HG03558 (cell line): ENCODE measurements at regions not wholly inside any gene's neighbourhood (a gene's known extent, or its start where the extent isn't known, plus 50 kb on each side); places are given as distances from the start of the nearest gene placed in this dataset.

Source experiments
- ATAC-seq: cut with Tn5 transposase; IDR thresholded peaks from one replicate; pipeline ENCODE4 v1.9.1; 2021; ENCODE audit warnings: moderate number of reproducible peaks; ENCODE audit not compliant: unreplicated experiment; ENCODE audit errors: extremely low read depth

DNA sequence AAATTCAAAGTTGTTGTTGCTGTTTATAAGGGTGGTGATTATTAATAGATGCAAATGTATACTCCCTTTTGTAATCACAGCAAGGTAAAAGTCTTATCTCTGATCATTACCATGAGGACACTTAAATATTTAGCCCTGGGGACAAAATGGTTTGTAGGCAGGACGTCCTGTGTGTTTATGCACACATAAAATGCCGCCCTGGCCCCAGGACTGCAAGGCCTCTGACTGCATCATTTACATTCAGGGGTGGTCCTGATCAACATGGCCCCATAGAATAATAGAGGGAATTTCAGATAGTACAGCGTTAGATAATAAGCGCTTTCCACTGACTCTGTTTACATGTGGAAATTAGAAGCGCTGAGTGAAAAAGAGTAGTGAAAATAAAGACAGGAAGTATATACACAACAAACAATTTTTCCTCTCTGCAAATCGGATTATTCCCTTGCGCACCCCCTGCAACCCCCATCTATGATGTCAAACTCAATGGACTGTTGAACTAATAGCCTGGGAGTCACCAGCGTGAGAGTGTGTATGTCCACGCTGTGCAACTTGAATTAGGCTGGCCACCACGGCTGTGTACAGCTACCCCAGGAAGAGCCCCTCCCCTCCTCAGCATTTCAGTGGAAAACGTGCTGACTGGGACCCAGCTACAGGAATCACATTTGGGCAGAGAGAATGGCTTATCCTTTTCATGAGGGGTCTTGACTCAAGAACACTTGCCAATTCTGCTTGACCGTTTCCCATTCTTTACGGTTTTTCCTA lies 291.5 kb downstream of the SOX11 start:
- no peak for ATAC-seq

- ATAC-seq: no peak
Measured at GRCh38 chr2:5984273-5984655, 292.1 kb downstream of the SOX11 start.

GRCh38 chr2:5984946-5985345 lies 292.8 kb downstream of the SOX11 start:
- ATAC-seq: no peak

DNA sequence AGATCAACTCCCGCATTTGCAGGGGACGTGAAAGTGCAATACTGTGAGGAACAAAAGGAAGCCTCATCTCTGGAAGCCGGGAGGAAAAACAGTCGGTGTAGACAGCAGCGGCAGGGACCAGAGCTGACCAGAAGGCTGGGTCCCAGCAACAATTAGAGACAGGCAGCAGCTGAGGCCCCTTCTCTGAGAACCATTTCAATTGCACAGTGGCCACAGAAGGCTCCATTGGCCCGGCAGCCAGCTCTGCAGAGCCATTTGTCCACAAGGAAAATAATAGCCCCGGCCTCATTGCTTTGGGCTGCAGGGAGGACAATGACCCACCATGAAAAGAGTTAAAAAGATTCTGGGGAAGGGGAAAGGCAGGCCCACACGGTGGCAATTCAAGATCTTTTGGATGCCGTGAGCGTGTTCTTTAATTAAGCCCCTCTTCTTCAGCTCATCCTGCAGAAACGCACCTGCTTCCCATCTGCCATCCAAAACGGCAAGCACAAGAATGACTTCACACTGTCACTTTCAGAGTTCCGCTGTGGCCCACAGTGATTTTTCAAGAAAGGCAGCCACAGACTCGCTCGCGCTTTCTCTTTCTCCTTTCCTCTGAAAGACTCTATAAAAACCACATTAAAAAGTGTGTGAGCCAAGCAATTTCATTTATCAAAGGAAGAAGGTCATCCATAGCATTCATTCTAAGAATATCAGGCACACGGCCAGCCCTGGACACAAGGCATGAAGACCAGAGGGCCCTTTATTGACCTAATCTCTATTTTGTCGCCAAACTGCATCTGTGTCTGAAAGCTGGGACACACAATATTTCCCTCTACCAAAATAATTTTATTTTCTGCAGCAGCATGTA lies 293.6 kb downstream of the SOX11 start:
- no peak for ATAC-seq

DNA sequence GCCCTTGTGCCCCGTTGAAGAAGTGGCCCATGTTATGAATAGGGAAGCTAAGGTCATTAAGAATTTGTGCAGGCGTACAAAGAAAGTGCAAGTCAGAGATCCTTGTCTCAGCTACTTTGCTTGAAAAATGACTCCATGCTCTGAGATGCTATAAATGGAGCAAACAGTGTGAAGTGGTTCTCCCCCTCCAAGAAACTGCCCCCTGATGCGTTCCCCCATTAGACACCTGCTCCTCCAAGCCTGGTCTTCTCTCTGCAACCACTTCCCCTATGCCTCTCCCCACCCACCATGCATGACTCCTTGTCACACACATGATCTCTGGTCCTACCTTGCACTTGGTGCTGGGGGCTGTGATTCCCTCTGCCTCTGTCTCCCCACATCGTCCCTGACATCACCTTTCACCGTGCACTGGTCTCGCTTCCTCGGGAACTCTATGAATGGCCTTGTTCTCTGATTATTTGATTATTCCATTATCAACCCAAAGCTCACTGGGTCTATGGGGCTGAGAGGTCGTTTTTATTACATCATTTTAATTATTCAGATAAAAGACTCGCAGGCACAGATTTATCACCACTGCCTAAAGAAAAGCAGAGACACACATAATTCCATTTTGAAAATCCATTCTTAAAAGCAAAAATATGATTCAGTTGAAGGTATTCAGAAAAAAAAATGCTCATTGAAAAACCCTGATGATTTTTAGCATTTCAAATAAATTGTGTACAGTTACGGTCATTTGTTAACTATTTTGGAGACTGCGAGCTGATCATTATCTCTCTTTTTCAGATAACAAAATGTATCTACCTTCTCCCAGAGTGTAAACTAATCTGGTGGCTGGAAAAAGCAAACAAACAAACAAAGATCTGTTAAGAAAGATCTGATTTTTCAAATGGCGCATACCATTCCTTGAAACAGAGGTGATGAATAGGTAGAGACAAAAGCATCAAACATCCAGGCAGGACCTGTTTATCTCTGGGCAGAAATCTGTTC lies 294.9 kb downstream of the SOX11 start:
- ATAC-seq: no peak

GRCh38 chr2:5988120-5988519 lies 295.9 kb downstream of the SOX11 start:
- no peak for ATAC-seq

GRCh38 chr2:5990086-5990485 lies 297.9 kb downstream of the SOX11 start:
- no peak for ATAC-seq

DNA sequence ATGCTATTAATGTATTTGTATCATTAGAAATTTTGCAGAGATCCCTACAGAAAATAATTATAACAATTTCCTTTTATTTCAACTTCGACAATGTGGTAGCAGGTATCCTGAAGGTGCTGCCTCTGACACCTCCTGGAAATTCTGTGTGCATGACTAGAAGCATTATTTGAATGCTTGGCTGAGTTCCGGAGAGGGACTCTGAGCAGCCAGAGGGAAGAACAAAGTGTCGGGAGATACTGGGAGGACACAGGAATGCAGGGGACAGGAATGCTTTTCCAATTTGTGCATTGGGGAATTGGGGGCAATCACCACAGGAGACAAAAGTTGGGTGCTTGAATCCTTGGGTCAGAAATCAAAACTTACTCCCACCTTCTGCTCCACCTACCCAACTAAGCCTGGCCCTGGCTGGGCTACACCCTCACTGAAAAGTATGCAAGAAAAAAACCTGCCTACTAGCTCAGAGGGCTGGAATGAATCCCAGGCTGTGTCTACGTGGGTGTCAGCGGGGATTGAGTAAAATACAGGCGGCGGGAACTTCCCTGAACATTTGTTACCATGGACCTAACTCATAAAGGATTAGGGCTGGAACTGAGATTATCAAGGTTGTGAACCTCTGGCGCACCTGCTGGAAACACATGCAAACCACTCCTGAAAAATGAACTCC lies 299.3 kb downstream of the SOX11 start:
- ATAC-seq: no peak

DNA sequence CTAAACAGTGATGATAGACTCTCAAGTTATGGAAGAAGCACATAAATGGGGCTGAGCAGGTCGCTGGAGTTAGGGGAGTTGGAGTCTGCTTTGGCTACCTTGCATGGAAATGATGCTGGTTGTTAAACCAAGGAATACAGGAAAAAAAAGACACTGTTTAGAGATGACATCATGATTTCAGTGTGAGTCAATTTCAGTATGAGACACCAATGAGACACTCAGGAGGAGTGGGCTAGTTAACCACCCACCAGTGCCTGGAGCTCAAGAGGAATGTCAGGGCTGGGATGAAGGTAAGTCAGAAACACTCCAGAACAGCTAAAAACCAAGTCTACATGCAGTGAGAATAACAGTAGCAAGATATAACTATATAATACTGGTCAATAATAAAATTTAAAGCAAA lies 303.6 kb downstream of the SOX11 start:
- no peak for ATAC-seq

GRCh38 chr2:6008186-6008585 lies 316.0 kb downstream of the SOX11 start:
- no peak for ATAC-seq

DNA sequence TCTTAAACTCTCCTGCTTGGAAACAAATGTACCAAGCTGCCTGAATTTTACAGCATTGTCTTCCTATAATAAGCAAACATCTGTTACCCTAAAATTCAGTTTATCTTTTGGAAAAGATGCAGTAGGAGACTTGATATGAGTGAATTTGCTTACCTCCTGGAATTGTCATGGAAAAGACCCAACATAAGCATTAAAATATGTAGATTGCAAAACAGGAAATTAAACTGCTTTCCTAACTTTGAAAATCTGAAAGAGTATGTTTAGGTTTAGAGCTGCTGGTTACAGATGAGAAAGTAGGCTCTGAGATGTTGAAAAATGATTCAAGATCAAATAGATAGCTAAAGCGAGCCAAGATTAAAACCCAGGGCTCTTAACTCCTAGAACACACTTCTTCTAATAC lies 316.5 kb downstream of the SOX11 start:
- ATAC-seq: no peak

GRCh38 chr2:6010163-6010562 lies 318.0 kb downstream of the SOX11 start:
- no peak for ATAC-seq

GRCh38 chr2:6011921-6012320 lies 319.7 kb downstream of the SOX11 start:
- no peak for ATAC-seq

- no peak for ATAC-seq
Measured at GRCh38 chr2:6017736-6018286, 325.6 kb downstream of the SOX11 start.

DNA sequence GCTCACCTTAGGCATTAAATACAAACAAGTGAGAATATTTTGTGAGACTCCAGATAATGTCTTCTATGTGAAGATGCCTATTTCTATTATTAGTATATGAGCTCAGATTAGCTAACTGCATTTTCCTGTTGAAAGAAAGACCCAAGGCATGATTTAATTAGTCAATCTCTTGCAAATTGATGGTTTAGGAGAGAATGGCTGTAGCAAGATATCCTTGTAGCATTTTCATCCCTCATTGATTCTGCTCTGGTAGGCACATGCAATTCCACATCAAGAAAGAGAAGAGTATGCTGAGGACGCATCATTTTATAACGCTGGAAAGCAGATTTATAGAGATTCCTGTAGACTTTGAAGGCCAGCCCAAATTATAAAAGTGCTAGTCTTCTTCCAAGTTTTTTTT lies 332.0 kb downstream of the SOX11 start:
- ATAC-seq: no peak

DNA sequence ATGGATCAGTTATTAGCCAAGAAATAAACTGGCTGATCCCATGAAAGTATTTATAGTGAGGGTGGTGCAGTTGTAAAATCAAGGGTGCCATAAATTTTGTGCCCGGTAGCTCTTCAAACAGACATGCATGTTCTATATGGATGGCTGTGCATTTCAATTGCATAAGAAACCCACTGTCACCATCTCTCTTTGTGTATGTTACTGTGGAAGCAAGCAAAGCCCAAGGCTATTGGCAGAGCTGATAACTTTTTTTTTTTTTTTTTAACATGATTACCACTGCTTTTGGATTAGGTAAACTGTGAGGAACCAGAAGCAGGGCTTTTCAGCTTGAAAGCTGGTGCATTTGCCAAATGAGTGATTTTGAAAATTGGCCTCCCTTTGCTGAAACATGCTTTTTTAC lies 332.6 kb downstream of the SOX11 start:
- ATAC-seq: no peak

- no peak for ATAC-seq
Measured at GRCh38 chr2:6025391-6025790, 333.2 kb downstream of the SOX11 start.

- ATAC-seq: no peak
Measured at GRCh38 chr2:6027066-6027465, 334.9 kb downstream of the SOX11 start.

- ATAC-seq: no peak
Measured at GRCh38 chr2:6031200-6031867, 339.1 kb downstream of the SOX11 start.
